HCT116 (cell line): ENCODE measurements at regions not wholly inside any gene's neighbourhood (a gene's known extent, or its start where the extent isn't known, plus 50 kb on each side); places are given as distances from the start of the nearest gene placed in this dataset.

ENCODE experiments used
- ATAC-seq: fragments of 200-7000 bp; cut with Tn5 transposase; 2 replicates; pipeline ENCODE4 v1.9.1; 2020; ENCODE audit warnings: mild to moderate bottlenecking, moderate library complexity
- BruUV-seq: library from RNA; stranded (reverse); fragments of 400-500 nt; replicated peaks from 2 replicates; lab custom pipeline; 2021; lab: Mats Ljungman, UMichigan
- CTCF ChIA-PET: fragments of 300-600 bp; sonication (Branson Sonifier 250); formaldehyde crosslinking; loops from one replicate; lab custom pipeline; 2021; ENCODE audit warnings: antibody characterized with exemption; lab: Charles Lee
- POLR2A ChIA-PET: fragments of 300-600, 350-600 bp; sonication (Branson Sonifier 250); formaldehyde crosslinking; loops from one replicate; lab custom pipeline; 2021; ENCODE audit warnings: antibody characterized with exemption; lab: Charles Lee
- RAD21 ChIA-PET, 2 experiments: fragments of 300-600 bp; sonication (Branson Sonifier 250); formaldehyde crosslinking; loops; one replicate each; lab custom pipeline; 2023; ENCODE audit warnings: low total read pairs in 2 of 2; ENCODE audit not compliant: uncharacterized antibody in 2 of 2, unreplicated experiment in 2 of 2, low non-redundant PET in 1 of 2; lab: Charles Lee
- DNase-seq: peaks from one replicate; pipeline ENCODE4 v3.0.0-alpha.2; 2010; ENCODE audit warnings: low read depth, low spot score
- H2AFZ ChIP-seq: fragments of 200-600 bp; shearing (Covaris generic), sonication (generic); 2 replicates; pipeline ENCODE4 v1.6.1; 2017; ENCODE audit warnings: low read depth, mixed run types, mixed read lengths, antibody characterized with exemption, low read length; ENCODE audit not compliant: poor library complexity, severe bottlenecking
- H3K27ac ChIP-seq: 2 replicates; pipeline ENCODE4 v1.5.1; 2012; ENCODE audit warnings: low read depth, low read length
- H3K27me3 ChIP-seq: fragments of 200-600 bp; sonication (generic); 2 replicates; pipeline ENCODE4 v1.6.1; 2016; ENCODE audit warnings: mixed run types, low read length, mixed read lengths; ENCODE audit not compliant: insufficient read depth
- H3K36me3 ChIP-seq, 2 experiments: fragments of 200-500 bp in 1 of 2; fragments of 200-600 bp in 1 of 2; sonication (Bioruptor generic) in 1 of 2; sonication (generic) in 1 of 2; 2 replicates each; pipeline versions ENCODE4 v1.5.1 to v1.6.1; 2014 to 2016; ENCODE audit warnings: low read length in 2 of 2, inconsistent platforms in 1 of 2, mixed read lengths in 1 of 2, mixed run types in 1 of 2; ENCODE audit not compliant: insufficient read depth in 2 of 2, control insufficient read depth in 1 of 2
- H3K4me1 ChIP-seq, 2 experiments: fragments of 200-600 bp in 1 of 2; sonication (generic) in 1 of 2; 2 replicates each; pipeline versions ENCODE4 v1.5.1 to v1.6.1; 2012 to 2017; ENCODE audit warnings: low read length in 2 of 2, inconsistent platforms in 1 of 2, mild to moderate bottlenecking in 1 of 2, mixed read lengths in 1 of 2, mixed run types in 1 of 2, moderate library complexity in 1 of 2; ENCODE audit not compliant: insufficient read depth in 2 of 2, control insufficient read depth in 1 of 2
- H3K4me2 ChIP-seq: fragments of 200-600 bp; sonication (generic); 2 replicates; pipeline ENCODE4 v1.6.1; 2017; ENCODE audit warnings: mixed run types, low read length, mixed read lengths
- H3K4me3 ChIP-seq, 2 experiments: fragments of 200-600 bp in 1 of 2; sonication (generic) in 1 of 2; replicated peaks in 1 of 2; 2 replicates each; pipeline ENCODE4 v1.5.1; 2011 to 2016; ENCODE audit warnings: low read length in 2 of 2, control low read depth in 1 of 2, low read depth in 1 of 2, mild to moderate bottlenecking in 1 of 2, mixed read lengths in 1 of 2, mixed run types in 1 of 2
- H3K79me2 ChIP-seq: fragments of 200-600 bp; sonication (generic); 2 replicates; pipeline ENCODE4 v1.6.1; 2017; ENCODE audit warnings: mild to moderate bottlenecking, mixed run types, low read length, moderate library complexity, mixed read lengths; ENCODE audit not compliant: insufficient read depth
- H3K9ac ChIP-seq: fragments of 200-600 bp; sonication (generic); 2 replicates; pipeline ENCODE4 v1.6.1; 2016; ENCODE audit warnings: low read length, mixed read lengths
- H3K9me2 ChIP-seq: fragments of 200-600 bp; sonication (generic), shearing (Covaris generic); 2 replicates; pipeline ENCODE4 v1.6.1; 2017; ENCODE audit warnings: mixed run types, mild to moderate bottlenecking, moderate library complexity; ENCODE audit not compliant: insufficient read depth
- H3K9me3 ChIP-seq, 2 experiments: fragments of 200-500 bp in 1 of 2; fragments of 200-600 bp in 1 of 2; sonication (Bioruptor generic) in 1 of 2; sonication (generic) in 1 of 2; 2 replicates each; pipeline ENCODE4 v1.6.1; 2014 to 2017; ENCODE audit warnings: low read length in 2 of 2, mixed read lengths in 2 of 2, inconsistent platforms in 1 of 2, low read depth in 1 of 2, mild to moderate bottlenecking in 1 of 2, mixed run types in 1 of 2, moderate library complexity in 1 of 2; ENCODE audit not compliant: control insufficient read depth in 1 of 2, insufficient read depth in 1 of 2
- H4K20me1 ChIP-seq: fragments of 200-600 bp; sonication (generic), shearing (Covaris generic); 2 replicates; pipeline ENCODE4 v1.6.1; 2017; ENCODE audit warnings: mixed run types, mild to moderate bottlenecking, moderate library complexity; ENCODE audit not compliant: insufficient read depth
- EGR1 ChIP-seq: IDR thresholded peaks from 2 replicates; pipeline ENCODE4 v1.6.1; 2012; ENCODE audit warnings: low read depth
- ELF1 ChIP-seq: IDR thresholded peaks from 2 replicates; pipeline ENCODE4 v1.6.1; 2012; ENCODE audit warnings: low read depth, borderline replicate concordance
- EZH2 ChIP-seq: fragments of 200-600 bp; sonication (generic); IDR thresholded peaks from 2 replicates; pipeline ENCODE4 v1.6.1; 2017; ENCODE audit warnings: antibody characterized with exemption, mixed run types
- FOSL1 ChIP-seq: IDR thresholded peaks from 2 replicates; pipeline ENCODE4 v1.6.1; 2012; ENCODE audit warnings: low read depth
- POLR2A ChIP-seq: IDR thresholded peaks from 2 replicates; pipeline ENCODE4 v1.7.0; 2011; ENCODE audit warnings: borderline replicate concordance; ENCODE audit not compliant: insufficient read depth, insufficient read length; ENCODE audit errors: extremely low read depth
- POLR2AphosphoS5 ChIP-seq: IDR thresholded peaks from 2 replicates; pipeline ENCODE4 v1.6.1; 2011; ENCODE audit warnings: mild to moderate bottlenecking, low read depth, low read length, moderate library complexity
- RAD21 ChIP-seq: IDR thresholded peaks from 2 replicates; pipeline ENCODE4 v1.6.1; 2012; ENCODE audit warnings: low read depth, mild to moderate bottlenecking
- SIN3A ChIP-seq: IDR thresholded peaks from 2 replicates; pipeline ENCODE4 v1.6.1; 2012; ENCODE audit warnings: low read depth
- SP1 ChIP-seq: IDR thresholded peaks from 2 replicates; pipeline ENCODE4 v1.6.1; 2012; ENCODE audit warnings: low read depth
- SRF ChIP-seq: IDR thresholded peaks from 2 replicates; pipeline ENCODE4 v1.6.1; 2012; ENCODE audit warnings: low read depth
- TCF7L2 ChIP-seq: IDR thresholded peaks from 2 replicates; pipeline ENCODE4 v1.7.0; 2011; ENCODE audit warnings: borderline replicate concordance, inconsistent platforms; ENCODE audit not compliant: insufficient read depth, insufficient read length; ENCODE audit errors: extremely low read depth
- YY1 ChIP-seq: IDR thresholded peaks from 2 replicates; pipeline ENCODE4 v1.6.1; 2011; ENCODE audit warnings: low read length, low read depth, moderate library complexity, mild to moderate bottlenecking; ENCODE audit not compliant: insufficient replicate concordance; ENCODE audit errors: extremely low read depth
- ZFX ChIP-seq: fragments of 450-650 bp; IDR thresholded peaks from 2 replicates; pipeline ENCODE4 v1.6.1; 2017
- ZNF274 ChIP-seq: fragments of 200-500 bp; sonication (Bioruptor generic); IDR thresholded peaks from 2 replicates; pipeline ENCODE4 v1.6.1; 2014; ENCODE audit warnings: mild to moderate bottlenecking, low read depth, low read length, inconsistent platforms
- intact Hi-C: fragments of 100-400 bp; cut with micrococcal nuclease; formaldehyde crosslinking; loops from 2 replicates; pipeline ENCODE4 v1.10.0; 2022
- TF ChIP-seq, protein P1 (sequence below): IDR thresholded peaks from 2 replicates; pipeline ENCODE4 v1.6.1; 2011; ENCODE audit warnings: mild to moderate bottlenecking, low read length, moderate library complexity; ENCODE audit not compliant: insufficient replicate concordance; ENCODE audit errors: extremely low read depth
- TF ChIP-seq, protein P2 (sequence below): IDR thresholded peaks from 2 replicates; pipeline ENCODE4 v1.6.1; 2012
- TF ChIP-seq, protein P3 (sequence below), 3 experiments: fragments of 200-600 bp in 1 of 3; sonication (generic) in 1 of 3; IDR thresholded peaks in 2 of 3; conservative IDR thresholded peaks in 1 of 3; 2 replicates each; pipeline ENCODE4 v1.5.1; 2012 to 2017; ENCODE audit warnings: low read depth in 2 of 3, low read length in 2 of 3, antibody characterized with exemption in 1 of 3, borderline replicate concordance in 1 of 3, control low read depth in 1 of 3, mild to moderate bottlenecking in 1 of 3, mixed read lengths in 1 of 3, mixed run types in 1 of 3, moderate library complexity in 1 of 3; ENCODE audit not compliant: insufficient read depth in 1 of 3
- TF ChIP-seq, protein P4 (sequence below): IDR thresholded peaks from 2 replicates; pipeline ENCODE4 v1.6.1; 2012

DNA sequence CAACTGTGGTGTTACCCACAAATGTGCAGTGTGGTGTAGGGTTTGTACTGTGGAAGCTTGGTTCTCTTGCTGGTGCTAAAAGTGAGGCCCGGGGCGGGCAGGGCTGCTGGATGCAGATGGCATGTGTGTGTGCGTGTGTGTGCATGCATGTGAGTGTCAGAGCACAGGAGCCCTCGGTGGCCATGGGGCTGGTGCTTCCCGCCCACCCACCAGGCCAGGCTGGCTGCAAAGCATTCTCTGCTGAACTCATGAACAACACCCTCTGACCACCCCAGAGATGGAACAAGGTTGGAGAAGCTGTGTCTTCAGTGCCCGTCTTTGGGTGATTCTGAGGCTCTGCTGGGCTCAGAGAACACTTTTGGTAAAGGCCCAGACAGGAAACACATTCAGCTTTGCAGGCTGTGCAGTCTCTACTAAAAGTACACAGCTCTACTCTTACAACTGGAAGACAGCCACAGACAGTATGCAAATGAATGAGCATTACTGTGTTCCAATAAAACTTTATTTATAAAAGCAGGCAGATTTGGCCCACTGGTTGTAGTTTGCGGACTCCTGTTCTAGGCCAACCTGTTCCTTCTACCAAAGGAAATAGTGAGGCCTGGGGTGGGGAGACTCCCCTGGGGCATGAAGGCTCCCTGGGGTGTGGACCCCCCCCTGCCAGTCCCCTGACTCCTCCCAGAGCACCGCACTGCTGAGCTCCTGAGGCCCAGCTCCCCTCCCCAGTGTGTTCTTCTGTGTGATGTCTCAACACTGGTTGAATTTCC, 225.3 kb upstream of the HDAC4 start:
- Histone ChIP-seq H3K9ac (no peak overlapping the region), H3K9me3 (no peaks in the 10 kb centered on the region), H3K27me3 (no peaks in the 10 kb centered on the region), H3K4me1 (no peaks in the 10 kb centered on the region), H4K20me1 (no peaks in the 10 kb centered on the region), H3K9me2 (no peaks in the 10 kb centered on the region), H3K4me3 (no peak overlapping the region), H3K36me3 (no peaks in the 10 kb centered on the region), H2AFZ (no peak overlapping the region), H3K4me2 (no peak overlapping the region), H3K79me2 (no peaks in the 10 kb centered on the region), H3K27ac (no peak overlapping the region)
- RAD21 ChIA-PET, result no interaction called here
- intact Hi-C loops, result no loop called here
- no peak for DNase-seq
- ATAC-seq, result no peak
- POLR2A ChIA-PET, result no interaction called here
- CTCF ChIA-PET, result no interaction called here
- no TSS peak for BruUV-seq
- TF ChIP-seq EZH2 (no peak), SP1 (no peak), YY1 (no peak), RAD21 (no peak), ELF1 (no peak), ZNF274 (no peak), SIN3A (no peak), ZFX (no peak), FOSL1 (no peak), TCF7L2 (no peak), POLR2AphosphoS5 (no peak), POLR2A (no peak), EGR1 (no peak), SRF (no peak)
- TF ChIP-seq, protein P1, sequence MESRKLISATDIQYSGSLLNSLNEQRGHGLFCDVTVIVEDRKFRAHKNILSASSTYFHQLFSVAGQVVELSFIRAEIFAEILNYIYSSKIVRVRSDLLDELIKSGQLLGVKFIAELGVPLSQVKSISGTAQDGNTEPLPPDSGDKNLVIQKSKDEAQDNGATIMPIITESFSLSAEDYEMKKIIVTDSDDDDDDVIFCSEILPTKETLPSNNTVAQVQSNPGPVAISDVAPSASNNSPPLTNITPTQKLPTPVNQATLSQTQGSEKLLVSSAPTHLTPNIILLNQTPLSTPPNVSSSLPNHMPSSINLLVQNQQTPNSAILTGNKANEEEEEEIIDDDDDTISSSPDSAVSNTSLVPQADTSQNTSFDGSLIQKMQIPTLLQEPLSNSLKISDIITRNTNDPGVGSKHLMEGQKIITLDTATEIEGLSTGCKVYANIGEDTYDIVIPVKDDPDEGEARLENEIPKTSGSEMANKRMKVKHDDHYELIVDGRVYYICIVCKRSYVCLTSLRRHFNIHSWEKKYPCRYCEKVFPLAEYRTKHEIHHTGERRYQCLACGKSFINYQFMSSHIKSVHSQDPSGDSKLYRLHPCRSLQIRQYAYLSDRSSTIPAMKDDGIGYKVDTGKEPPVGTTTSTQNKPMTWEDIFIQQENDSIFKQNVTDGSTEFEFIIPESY, result no peak
- TF ChIP-seq, protein P2, sequence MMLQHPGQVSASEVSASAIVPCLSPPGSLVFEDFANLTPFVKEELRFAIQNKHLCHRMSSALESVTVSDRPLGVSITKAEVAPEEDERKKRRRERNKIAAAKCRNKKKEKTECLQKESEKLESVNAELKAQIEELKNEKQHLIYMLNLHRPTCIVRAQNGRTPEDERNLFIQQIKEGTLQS, result no peak
- TF ChIP-seq, protein P3, sequence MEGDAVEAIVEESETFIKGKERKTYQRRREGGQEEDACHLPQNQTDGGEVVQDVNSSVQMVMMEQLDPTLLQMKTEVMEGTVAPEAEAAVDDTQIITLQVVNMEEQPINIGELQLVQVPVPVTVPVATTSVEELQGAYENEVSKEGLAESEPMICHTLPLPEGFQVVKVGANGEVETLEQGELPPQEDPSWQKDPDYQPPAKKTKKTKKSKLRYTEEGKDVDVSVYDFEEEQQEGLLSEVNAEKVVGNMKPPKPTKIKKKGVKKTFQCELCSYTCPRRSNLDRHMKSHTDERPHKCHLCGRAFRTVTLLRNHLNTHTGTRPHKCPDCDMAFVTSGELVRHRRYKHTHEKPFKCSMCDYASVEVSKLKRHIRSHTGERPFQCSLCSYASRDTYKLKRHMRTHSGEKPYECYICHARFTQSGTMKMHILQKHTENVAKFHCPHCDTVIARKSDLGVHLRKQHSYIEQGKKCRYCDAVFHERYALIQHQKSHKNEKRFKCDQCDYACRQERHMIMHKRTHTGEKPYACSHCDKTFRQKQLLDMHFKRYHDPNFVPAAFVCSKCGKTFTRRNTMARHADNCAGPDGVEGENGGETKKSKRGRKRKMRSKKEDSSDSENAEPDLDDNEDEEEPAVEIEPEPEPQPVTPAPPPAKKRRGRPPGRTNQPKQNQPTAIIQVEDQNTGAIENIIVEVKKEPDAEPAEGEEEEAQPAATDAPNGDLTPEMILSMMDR (IDR thresholded peaks at IDR 0.05 in 2 of 3, conservative IDR thresholded peaks at IDR 0.05 in 1 of 3; ENCODE audit: borderline replicate concordance in 1 of 3, insufficient read depth in 1 of 3, low read depth in 2 of 3, low read length in 2 of 3), result no peak
- TF ChIP-seq, protein P4, sequence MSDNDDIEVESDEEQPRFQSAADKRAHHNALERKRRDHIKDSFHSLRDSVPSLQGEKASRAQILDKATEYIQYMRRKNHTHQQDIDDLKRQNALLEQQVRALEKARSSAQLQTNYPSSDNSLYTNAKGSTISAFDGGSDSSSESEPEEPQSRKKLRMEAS, result no peak
